ENCODE measurements at regions not wholly inside any gene's neighbourhood (a gene's known extent, or its start where the extent isn't known, plus 50 kb on each side); places are given as distances from the start of the nearest gene placed in this dataset.

GRCh38 chr6:164871783-164872182, 437.6 kb downstream of the C6orf118 start:
- no peak for DNase-seq (ENCODE audit: extremely low read depth in 1 of 4, low spot score in 3 of 4)
- Histone ChIP-seq H3K27me3 (ENCODE audit: control insufficient read depth in 2 of 2, insufficient read depth in 2 of 2, low read length in 2 of 2) (no peaks in the 10 kb centered on the region), H3K9ac (ENCODE audit: insufficient read depth in 1 of 2, low read depth in 2 of 2, low read length in 2 of 2) (no peak overlapping the region), H3K36me3 (ENCODE audit: control insufficient read depth, insufficient read depth, low read length) (no peaks in the 10 kb centered on the region), H3K9me3 (replicated peaks; ENCODE audit: control insufficient read depth, insufficient read depth, low read depth, low read length) (no peaks in the 10 kb centered on the region), H3K27ac (ENCODE audit: extremely low read depth, low read depth, low read length) (no peak overlapping the region), H3K4me2 (ENCODE audit: insufficient read depth, low read length) (no peak overlapping the region), H3K9me1 (ENCODE audit: control insufficient read depth, insufficient read depth, low read length) (no peaks in the 10 kb centered on the region), H3K79me2 (ENCODE audit: control insufficient read depth, insufficient read depth, low read length) (no peaks in the 10 kb centered on the region), H4K20me1 (replicated peaks; ENCODE audit: control insufficient read depth, insufficient read depth, low read length) (no peaks in the 10 kb centered on the region), H3K4me1 (replicated peaks in 1 of 2; ENCODE audit: control insufficient read depth in 2 of 2, insufficient read depth in 2 of 2, low read length in 2 of 2) (no peaks in the 10 kb centered on the region), H3K4me3 (no peak overlapping the region), H2AFZ (ENCODE audit: low read depth, low read length) (no peak overlapping the region)
- FAIRE-seq: no peak
- ATAC-seq: no peak
- CTCF ChIA-PET (ENCODE audit: low intra/inter-chr PET ratio): no interaction called here
- in situ Hi-C loops (cut with MboI) (no loop called here), intact Hi-C loops (cut with micrococcal nuclease) (no loop called here)
- 2% methylated on average over 2 of the region's 2 CpGs for WGBS (ENCODE audit: insufficient coverage, low coverage, missing lambda C conversion rate)
- POLR2A ChIA-PET: no interaction called here
- no TSS peak for BruUV-seq (replicated peaks)
- TF ChIP-seq MAX (CRISPR knock-in tag; IDR thresholded peaks at IDR 0.05) (no peak), BCOR (IDR thresholded peaks at IDR 0.05) (no peak), BCL6 (CRISPR knock-in tag; IDR thresholded peaks at IDR 0.05) (no peak), IRF2 (CRISPR knock-in tag; IDR thresholded peaks at IDR 0.05) (no peak), ZNF707 (CRISPR knock-in tag; conservative IDR thresholded peaks at IDR 0.05) (no peak), PTTG1 (tag; IDR thresholded peaks at IDR 0.05; ENCODE audit: low read depth) (no peak), PRMT5 (CRISPR knock-in tag; IDR thresholded peaks at IDR 0.05) (no peak), COPS2 (conservative IDR thresholded peaks at IDR 0.05) (no peak), ZBTB40 (IDR thresholded peaks at IDR 0.05) (no peak), ZBTB40 (CRISPR knock-in tag; IDR thresholded peaks at IDR 0.05) (no peak), YY1 (IDR thresholded peaks at IDR 0.05; ENCODE audit: borderline replicate concordance in 1 of 3, control insufficient read depth in 1 of 3, extremely low read depth in 1 of 3, insufficient read depth in 3 of 3, insufficient read length in 1 of 3, insufficient replicate concordance in 2 of 3, low read depth in 1 of 3, low read length in 2 of 3) (no peak), ZNF436 (CRISPR knock-in tag; IDR thresholded peaks at IDR 0.05) (no peak), ZEB2 (IDR thresholded peaks at IDR 0.05) (no peak), JUNB (CRISPR knock-in tag; conservative IDR thresholded peaks at IDR 0.05) (no peak), ZNF717 (CRISPR knock-in tag; IDR thresholded peaks at IDR 0.05) (no peak), BHLHE40 (IDR thresholded peaks at IDR 0.05; ENCODE audit: low read length) (no peak), ETS2 (tag; IDR thresholded peaks at IDR 0.05; ENCODE audit: borderline replicate concordance, poor library complexity, severe bottlenecking) (no peak)

Data from K562 (cell line).